ENCODE measurements at regions not wholly inside any gene's neighbourhood (a gene's known extent, or its start where the extent isn't known, plus 50 kb on each side); places are given as distances from the start of the nearest gene placed in this dataset.

GRCh38 chr9:7910426-7911020 is 110.9 kb upstream of the DMAC1 start:
- Histone ChIP-seq H3K27me3 (no peaks in the 10 kb centered on the region), H3K4me1 (no peaks in the 10 kb centered on the region), H3K9me3 (no peaks in the 10 kb centered on the region), H3K27ac (no peak overlapping the region), H3K4me3 (no peak overlapping the region), H3K36me3 (no peaks in the 10 kb centered on the region)
- in situ Hi-C loops (cut with MboI; ENCODE audit: low pct_ligation_motif_present in 1 of 4, low pct_unique_long_range_greater_than_20kb in 1 of 4, low sequenced_read_pairs in 3 of 4) (no loop called here), intact Hi-C loops (cut with DNase I; ENCODE audit: low total_unique reads) (no loop called here)
- TF ChIP-seq CTCF (IDR thresholded peaks at IDR 0.05) (no peak), POLR2A (IDR thresholded peaks at IDR 0.05) (no peak), EP300 (IDR thresholded peaks at IDR 0.05; ENCODE audit: low read depth) (no peak), POLR2AphosphoS5 (IDR thresholded peaks at IDR 0.05) (no peak)
- peak; percentile 11 for DNase-seq
- 44 to 49% methylated on average over 6 of the region's 6 CpGs for WGBS, 2 donors (ENCODE audit: low coverage in 1 of 2)

- Histone ChIP-seq H3K4me3 (no peak overlapping the region), H3K4me1 (no peaks in the 10 kb centered on the region), H3K27me3 (no peaks in the 10 kb centered on the region), H3K27ac (no peak overlapping the region), H3K9me3 (no peaks in the 10 kb centered on the region), H3K36me3 (no peaks in the 10 kb centered on the region)
- DNase-seq: no peak
- TF ChIP-seq EP300 (IDR thresholded peaks at IDR 0.05; ENCODE audit: low read depth) (no peak), POLR2A (IDR thresholded peaks at IDR 0.05) (no peak), POLR2AphosphoS5 (IDR thresholded peaks at IDR 0.05) (no peak), CTCF (IDR thresholded peaks at IDR 0.05) (no peak)
- WGBS, 2 donors (ENCODE audit: low coverage in 1 of 2): 82 to 88% methylated on average over 5 of the region's 5 CpGs
- intact Hi-C loops (cut with DNase I; ENCODE audit: low total_unique reads) (no loop called here), in situ Hi-C loops (cut with MboI; ENCODE audit: low pct_ligation_motif_present in 1 of 4, low pct_unique_long_range_greater_than_20kb in 1 of 4, low sequenced_read_pairs in 3 of 4) (no loop called here)
Measured at GRCh38 chr9:7909537-7909936, 110.0 kb upstream of the DMAC1 start.

GRCh38 chr9:7907551-7908337 is 108.2 kb upstream of the DMAC1 start:
- TF ChIP-seq CTCF (IDR thresholded peaks at IDR 0.05) (no peak), POLR2A (IDR thresholded peaks at IDR 0.05) (no peak), POLR2AphosphoS5 (IDR thresholded peaks at IDR 0.05) (no peak), EP300 (IDR thresholded peaks at IDR 0.05; ENCODE audit: low read depth) (no peak)
- no peak overlapping the region for H3K4me3 ChIP-seq
- 71 to 83% methylated on average over 4 to 5 of the region's 5 CpGs for WGBS, 2 donors (ENCODE audit: low coverage in 1 of 2)
- H3K4me1 ChIP-seq: no peaks in the 10 kb centered on the region
- no peaks in the 10 kb centered on the region for H3K9me3 ChIP-seq
- DNase-seq: no peak
- no peak overlapping the region for H3K27ac ChIP-seq
- in situ Hi-C loops (cut with MboI; ENCODE audit: low pct_ligation_motif_present in 1 of 4, low pct_unique_long_range_greater_than_20kb in 1 of 4, low sequenced_read_pairs in 3 of 4): no loop called here
- H3K27me3 ChIP-seq: no peaks in the 10 kb centered on the region
- intact Hi-C loops (cut with DNase I; ENCODE audit: low total_unique reads): no loop called here
- no peaks in the 10 kb centered on the region for H3K36me3 ChIP-seq

GRCh38 chr9:7906783-7907550 is 107.4 kb upstream of the DMAC1 start:
- Histone ChIP-seq H3K36me3 (no peaks in the 10 kb centered on the region), H3K4me1 (no peaks in the 10 kb centered on the region), H3K9me3 (no peaks in the 10 kb centered on the region), H3K4me3 (no peak overlapping the region), H3K27ac (no peak overlapping the region), H3K27me3 (no peaks in the 10 kb centered on the region)
- WGBS, 2 donors (ENCODE audit: low coverage in 1 of 2): 70 to 92% methylated on average over 2 of the region's 2 CpGs
- TF ChIP-seq CTCF (IDR thresholded peaks at IDR 0.05): no peak
- no peak for TF ChIP-seq POLR2AphosphoS5 (IDR thresholded peaks at IDR 0.05)
- TF ChIP-seq POLR2A (IDR thresholded peaks at IDR 0.05): no peak
- TF ChIP-seq EP300 (IDR thresholded peaks at IDR 0.05; ENCODE audit: low read depth): no peak
- no peak for DNase-seq
- in situ Hi-C loops (cut with MboI; ENCODE audit: low pct_ligation_motif_present in 1 of 4, low pct_unique_long_range_greater_than_20kb in 1 of 4, low sequenced_read_pairs in 3 of 4): no loop called here
- intact Hi-C loops (cut with DNase I; ENCODE audit: low total_unique reads): no loop called here

Data from transverse colon (tissue), 4 donors.